A204.1 (cell line): ENCODE measurements at regions not wholly inside any gene's neighbourhood (a gene's known extent, or its start where the extent isn't known, plus 50 kb on each side); places are given as distances from the start of the nearest gene placed in this dataset.

Experiments
- FAIRE-seq: peaks from 2 replicates; lab custom pipeline; 2012; peaks lifted over from hg19 to GRCh38; lab: Jason Lieb, UNC

- no peak for FAIRE-seq
Observed at GRCh38 chr7:8379264-8379663, 54.1 kb upstream of the NXPH1 start.

- no peak for FAIRE-seq
Observed at GRCh38 chr7:8380130-8380529, 53.3 kb upstream of the NXPH1 start.

GRCh38 chr7:8382004-8382730 lies 51.2 kb upstream of the NXPH1 start:
- FAIRE-seq = no peak
